GM19025 (cell line): ENCODE measurements at regions not wholly inside any gene's neighbourhood (a gene's known extent, or its start where the extent isn't known, plus 50 kb on each side); places are given as distances from the start of the nearest gene placed in this dataset.

Source experiments
- ATAC-seq: cut with Tn5 transposase; IDR thresholded peaks from one replicate; pipeline ENCODE4 v1.9.1; 2021; ENCODE audit warnings: mild to moderate bottlenecking, low read depth, moderate library complexity; ENCODE audit not compliant: unreplicated experiment

- ATAC-seq: no peak
Measured at GRCh38 chr1:208756339-208756981, 512.3 kb upstream of the PLXNA2 start.

GRCh38 chr1:208757846-208758245 is 513.7 kb upstream of the PLXNA2 start:
- ATAC-seq: no peak

GRCh38 chr1:208759255-208759654 is 515.1 kb upstream of the PLXNA2 start:
- no peak for ATAC-seq

- ATAC-seq: no peak
Measured at GRCh38 chr1:208763971-208764370, 519.8 kb upstream of the PLXNA2 start.

- no peak for ATAC-seq
Measured at GRCh38 chr1:208766832-208767231, 522.6 kb upstream of the PLXNA2 start.

GRCh38 chr1:208767816-208768215 is 523.6 kb upstream of the PLXNA2 start:
- ATAC-seq: no peak

GRCh38 chr1:208772891-208773290 is 528.7 kb upstream of the PLXNA2 start:
- no peak for ATAC-seq

GRCh38 chr1:208775841-208776240 is 531.7 kb upstream of the PLXNA2 start:
- ATAC-seq: no peak

- no peak for ATAC-seq
Measured at GRCh38 chr1:208778417-208778816, 534.2 kb upstream of the PLXNA2 start.

GRCh38 chr1:208781391-208782045 is 537.3 kb upstream of the PLXNA2 start:
- ATAC-seq: no peak

- ATAC-seq: no peak
Measured at GRCh38 chr1:208782186-208782585, 538.0 kb upstream of the PLXNA2 start.

- no peak for ATAC-seq
Measured at GRCh38 chr1:208785629-208786028, 541.4 kb upstream of the PLXNA2 start.

GRCh38 chr1:208787219-208787618 is 543.0 kb upstream of the PLXNA2 start:
- no peak for ATAC-seq

GRCh38 chr1:208788013-208788540 is 543.9 kb upstream of the PLXNA2 start:
- ATAC-seq: no peak

GRCh38 chr1:208791456-208791855 is 547.3 kb upstream of the PLXNA2 start:
- no peak for ATAC-seq

GRCh38 chr1:208793861-208794345 is 549.7 kb upstream of the PLXNA2 start:
- ATAC-seq: no peak

- no peak for ATAC-seq
Measured at GRCh38 chr1:208799186-208799585, 555.0 kb upstream of the PLXNA2 start.

- ATAC-seq: no peak
Measured at GRCh38 chr1:208803011-208803811, 559.0 kb upstream of the PLXNA2 start.

GRCh38 chr1:208807446-208808127 is 563.4 kb upstream of the PLXNA2 start:
- ATAC-seq: no peak

- no peak for ATAC-seq
Measured at GRCh38 chr1:208808301-208808700, 564.1 kb upstream of the PLXNA2 start.

- no peak for ATAC-seq
Measured at GRCh38 chr1:208809876-208810275, 565.7 kb upstream of the PLXNA2 start.
